Heart right ventricle (tissue), 16 donors: ENCODE measurements at regions not wholly inside any gene's neighbourhood (a gene's known extent, or its start where the extent isn't known, plus 50 kb on each side); places are given as distances from the start of the nearest gene placed in this dataset.

Experiments
- ATAC-seq, 8 donors: fragments of 200-7000 bp; cut with Tn5 transposase; one replicate each; pipeline ENCODE4 v1.9.1; 2020; ENCODE audit warnings: mild to moderate bottlenecking in 8 of 8, moderate library complexity in 8 of 8, moderate number of reproducible peaks in 1 of 8
- DNase-seq, 2 donors: peaks; one replicate each; pipeline ENCODE4 v3.0.0-alpha.2; 2020
- H3K27ac ChIP-seq, 10 donors: fragments of 200-600 bp; sonication (generic) in 2 of 10; one replicate each; pipeline versions ENCODE4 v1.5.0 to v1.8.0; 2020 to 2022; ENCODE audit warnings: mild to moderate bottlenecking in 3 of 10
- H3K27me3 ChIP-seq, 7 donors: fragments of 200-600 bp; one replicate each; pipeline ENCODE4 v1.8.0; 2021 to 2022; ENCODE audit warnings: mild to moderate bottlenecking in 2 of 7
- H3K36me3 ChIP-seq, 9 donors: fragments of 200-600 bp; sonication (generic) in 1 of 9; one replicate each; pipeline versions ENCODE4 v1.5.0 to v1.8.0; 2020 to 2022; ENCODE audit warnings: mild to moderate bottlenecking in 2 of 9
- H3K4me1 ChIP-seq, 9 donors: fragments of 200-600 bp; sonication (generic) in 1 of 9; one replicate each; pipeline versions ENCODE4 v1.5.0 to v1.8.0; 2020 to 2022; ENCODE audit warnings: mild to moderate bottlenecking in 4 of 9
- H3K4me3 ChIP-seq, 10 donors: fragments of 200-600 bp; sonication (generic) in 2 of 10; one replicate each; pipeline versions ENCODE4 v1.5.0 to v1.8.0; 2020 to 2022; ENCODE audit warnings: mild to moderate bottlenecking in 7 of 10, moderate library complexity in 2 of 10
- H3K9me3 ChIP-seq, 11 donors: fragments of 200-600 bp in 10 of 11; sonication (generic) in 2 of 11; one replicate each; pipeline versions ENCODE4 v1.5.0 to v1.8.0; 2013 to 2022; ENCODE audit warnings: mild to moderate bottlenecking in 2 of 11, control low read depth in 1 of 11, moderate library complexity in 1 of 11
- WGBS, 2 donors: extraction: QIAGEN DNeasy Blood & Tissue Kit; methylation state at CpG; one replicate each; pipeline ENCODE4 v1.1.7; 2013; ENCODE audit warnings: inconsistent platforms in 1 of 2; 5-methylcytosine and 5-hydroxymethylcytosine counted together
- intact Hi-C, 10 donors: fragments of 100-400 bp; cut with DNase I; formaldehyde crosslinking; loops; one replicate each; pipeline versions ENCODE4 v1.11.1 to v1.14.2; 2022
- TF ChIP-seq, protein P1 (sequence below), 9 donors: fragments of 200-600 bp; sonication (generic) in 2 of 9; IDR thresholded peaks; one replicate each; pipeline versions ENCODE4 v1.5.0 to v1.8.0; 2021 to 2022; ENCODE audit warnings: antibody characterized with exemption in 9 of 9, mild to moderate bottlenecking in 5 of 9, moderate library complexity in 1 of 9
- donor health status: Arrhythmogenic right ventricular cardiomyopathy.
- donor health status: ischemic (EF 13 %, LVEDD 7.1; RV severe dilation, severe dysfunction).
- donor health status: healthy with polysubstance abuse.
- donor health status: DM: no; HTN: yes; CAD: no.
- donor health status: DM: no; HTN: no; CAD: no.
- donor health status: ischemic (EF 25% LVEDD 6.9; RV normal size, moderate dysfunction).
- donor health status: ischemic (EF 25% LVEDD 5.7; RV mildly dilated, moderate dysfunction).
- donor health status: healthy.
- donor health status: DM: yes; HTN: yes; CAD: no.
- donor health status: Ischemic cardiomyopathy.
- donor health status: ischemic (EF 35%, LVEDD 5.7; RV mildly dilated, moderate dysfunction).
- donor health status: nonischemic (EF 11% LVEDD 7.7; RV severe dilation, severe dysfunction).
- donor health status: DM: yes; HTN: yes; CAD: no.
- donor health status: PGD.
- donor health status: ischemic (EF 29% LVEDD 5.4; RV normal size, mild dysfunction).
- donor health status: nonischemic (EF 23%, LVEDD 6.1; RV moderate dilation, normal function).

DNA sequence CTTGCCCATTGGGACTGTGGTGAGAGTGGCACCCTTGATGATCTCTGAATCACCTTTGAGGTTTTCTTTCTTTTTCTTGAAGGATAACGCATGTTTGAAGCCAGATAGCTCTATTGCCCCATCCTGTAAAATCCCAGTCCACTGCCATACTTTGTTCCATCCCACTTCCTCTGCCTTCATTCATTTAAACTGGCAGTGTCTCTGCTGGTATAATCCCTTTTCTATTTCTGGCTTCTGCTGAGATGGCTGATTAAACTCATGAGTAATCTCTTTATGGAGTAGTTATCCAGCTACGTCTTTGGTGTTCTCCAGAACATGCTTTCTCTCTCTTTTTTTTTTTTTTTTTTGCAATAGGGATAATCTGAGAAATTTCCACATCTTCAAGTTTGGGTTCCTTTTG, 656.5 kb upstream of the SALL1 start:
- ATAC-seq: no peak
- intact Hi-C loops: no loop called here

DNA sequence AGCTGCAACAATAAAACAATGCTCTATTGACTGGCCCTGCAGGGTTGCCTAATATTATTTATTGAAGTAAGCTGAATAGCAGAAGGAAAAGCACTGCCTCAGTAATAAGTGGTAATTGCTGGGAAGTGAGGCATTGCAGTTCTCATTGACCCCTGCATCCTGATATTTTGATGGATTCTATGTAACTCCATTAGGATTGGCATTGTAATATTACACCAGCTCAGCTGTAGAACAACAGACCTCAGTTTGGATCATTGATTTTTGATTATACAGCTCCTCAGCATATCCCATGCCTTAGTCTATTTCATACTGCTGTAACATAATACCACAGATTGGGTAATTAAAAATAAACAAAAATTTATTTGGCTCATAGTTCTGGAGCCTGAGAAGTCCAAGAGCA, 650.6 kb upstream of the SALL1 start:
- Histone ChIP-seq H3K27me3 (no peaks in the 10 kb centered on the region), H3K9me3 (peaks cover 0 to 6% (median 0%) of the 10 kb centered on the region in 11 donors), H3K27ac (no peak overlapping the region), H3K4me3 (no peak overlapping the region), H3K36me3 (no peaks in the 10 kb centered on the region), H3K4me1 (no peaks in the 10 kb centered on the region)
- no peak for ATAC-seq
- no peak for DNase-seq
- TF ChIP-seq, protein P1, sequence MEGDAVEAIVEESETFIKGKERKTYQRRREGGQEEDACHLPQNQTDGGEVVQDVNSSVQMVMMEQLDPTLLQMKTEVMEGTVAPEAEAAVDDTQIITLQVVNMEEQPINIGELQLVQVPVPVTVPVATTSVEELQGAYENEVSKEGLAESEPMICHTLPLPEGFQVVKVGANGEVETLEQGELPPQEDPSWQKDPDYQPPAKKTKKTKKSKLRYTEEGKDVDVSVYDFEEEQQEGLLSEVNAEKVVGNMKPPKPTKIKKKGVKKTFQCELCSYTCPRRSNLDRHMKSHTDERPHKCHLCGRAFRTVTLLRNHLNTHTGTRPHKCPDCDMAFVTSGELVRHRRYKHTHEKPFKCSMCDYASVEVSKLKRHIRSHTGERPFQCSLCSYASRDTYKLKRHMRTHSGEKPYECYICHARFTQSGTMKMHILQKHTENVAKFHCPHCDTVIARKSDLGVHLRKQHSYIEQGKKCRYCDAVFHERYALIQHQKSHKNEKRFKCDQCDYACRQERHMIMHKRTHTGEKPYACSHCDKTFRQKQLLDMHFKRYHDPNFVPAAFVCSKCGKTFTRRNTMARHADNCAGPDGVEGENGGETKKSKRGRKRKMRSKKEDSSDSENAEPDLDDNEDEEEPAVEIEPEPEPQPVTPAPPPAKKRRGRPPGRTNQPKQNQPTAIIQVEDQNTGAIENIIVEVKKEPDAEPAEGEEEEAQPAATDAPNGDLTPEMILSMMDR (IDR thresholded peaks at IDR 0.05): no peak
- intact Hi-C loops: no loop called here

More for the DNA sequence above, 656.5 kb upstream of the SALL1 start:
- TF ChIP-seq, protein P1 (IDR thresholded peaks at IDR 0.05): no peak
- DNase-seq: no peak
- WGBS, 2 donors: 51 to 66% methylated on average over 2 of the region's 2 CpGs
- Histone ChIP-seq H3K4me3 (no peak overlapping the region), H3K27ac (no peak overlapping the region), H3K4me1 (no peaks in the 10 kb centered on the region), H3K36me3 (no peaks in the 10 kb centered on the region), H3K27me3 (peaks cover 0 to 9% (median 0%) of the 10 kb centered on the region in 7 donors), H3K9me3 (peaks cover 0 to 13% (median 0%) of the 10 kb centered on the region in 11 donors)

DNA sequence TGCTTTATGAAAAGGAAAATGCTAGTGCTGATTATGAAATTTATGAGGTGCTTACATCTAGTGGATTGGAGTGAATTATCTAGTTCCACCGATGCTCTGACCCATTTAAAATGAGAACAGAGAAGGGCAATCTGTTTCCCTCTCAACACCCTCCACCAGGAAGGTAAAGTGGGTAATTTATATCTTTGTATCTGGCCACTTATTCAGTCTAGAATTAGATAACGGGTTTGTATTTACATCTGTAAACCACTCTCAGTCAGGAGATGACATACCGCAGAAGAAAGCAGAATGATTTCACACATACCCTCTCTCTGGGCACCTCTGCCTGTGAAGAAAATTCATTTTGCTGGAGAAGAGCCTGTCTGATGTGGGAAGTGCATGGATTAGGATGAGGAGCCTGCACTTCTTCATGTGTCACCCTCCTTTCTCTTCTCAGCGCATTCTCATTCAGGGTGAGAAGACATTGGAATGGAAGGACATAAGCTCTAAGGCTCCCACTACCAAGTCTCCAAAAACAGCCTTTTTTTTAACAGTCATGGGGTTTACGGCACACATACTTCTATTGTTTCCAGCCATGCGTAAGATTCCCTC, 646.7 kb upstream of the SALL1 start:
- ATAC-seq (no peak), DNase-seq (no peak)
- Histone ChIP-seq H3K36me3 (no peaks in the 10 kb centered on the region), H3K27me3 (no peaks in the 10 kb centered on the region), H3K4me3 (no peak overlapping the region), H3K4me1 (no peaks in the 10 kb centered on the region), H3K27ac (no peak overlapping the region), H3K9me3 (peaks cover 0 to 6% (median 0%) of the 10 kb centered on the region in 11 donors)
- 49 to 52% methylated on average over 6 of the region's 6 CpGs for WGBS, 2 donors
- TF ChIP-seq, protein P1 (IDR thresholded peaks at IDR 0.05): no peak
- intact Hi-C loops: no loop called here

DNA sequence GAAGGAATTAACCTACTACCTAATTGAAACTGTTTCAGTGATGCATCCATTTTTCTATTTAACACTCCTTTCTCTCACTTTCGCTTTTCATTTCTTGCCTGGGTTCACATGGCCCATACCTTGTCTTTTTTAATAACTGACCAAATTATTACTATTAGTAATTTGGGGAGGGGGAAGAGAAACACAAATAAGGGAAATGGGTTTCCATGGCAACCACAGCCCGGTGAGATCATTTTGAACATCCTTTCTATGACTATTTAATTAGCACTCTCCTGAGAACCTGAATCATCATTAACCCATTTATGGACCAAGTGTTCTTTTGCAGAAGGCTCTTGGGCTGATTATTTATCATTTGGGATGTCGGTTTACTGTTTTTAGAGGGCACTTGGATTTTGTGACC, 628.2 kb upstream of the SALL1 start:
- no peaks in the 10 kb centered on the region for H3K36me3 ChIP-seq
- DNase-seq: no peak

More for the DNA sequence above, 628.2 kb upstream of the SALL1 start:
- 73 to 81% methylated on average over 3 of the region's 3 CpGs for whole genome bisulfite sequencing, 2 donors
- ATAC-seq: no peak
- no peak overlapping the region for H3K4me3 ChIP-seq
- no peak overlapping the region for H3K27ac ChIP-seq
- H3K4me1 ChIP-seq: no peaks in the 10 kb centered on the region
- H3K9me3 ChIP-seq: peaks cover 0 to 14% (median 0%) of the 10 kb centered on the region in 11 donors
- no peaks in the 10 kb centered on the region for H3K27me3 ChIP-seq
- TF ChIP-seq, protein P1 (IDR thresholded peaks at IDR 0.05): no peak
- intact Hi-C loops: no loop called here
